GM23338 (cell line): ENCODE measurements at regions not wholly inside any gene's neighbourhood (a gene's known extent, or its start where the extent isn't known, plus 50 kb on each side); places are given as distances from the start of the nearest gene placed in this dataset.

Experiments used
- CTCF ChIP-seq, 2 experiments: fragments of 200-600 bp in 1 of 2; sonication (generic) in 1 of 2; conservative IDR thresholded peaks; 2 replicates each; pipeline versions ENCODE4 v1.5.1 to v1.6.1; 2016 to 2017; ENCODE audit warnings: antibody characterized with exemption in 2 of 2, low read depth in 2 of 2, mild to moderate bottlenecking in 2 of 2, moderate library complexity in 1 of 2
- ETS1 ChIP-seq: IDR thresholded peaks from 2 replicates; pipeline ENCODE4 v1.6.1; 2016; ENCODE audit warnings: antibody characterized with exemption
- EZH2 ChIP-seq: fragments of 200-600 bp; sonication (generic); IDR thresholded peaks from one replicate; pipeline ENCODE4 v1.8.0; 2017; ENCODE audit warnings: antibody characterized with exemption, mild to moderate bottlenecking, low read depth; ENCODE audit not compliant: unreplicated experiment
- EZH2phosphoT487 ChIP-seq: fragments of 200-600 bp; sonication (generic); IDR thresholded peaks from one replicate; pipeline ENCODE4 v1.8.1; 2018; ENCODE audit warnings: antibody characterized with exemption; ENCODE audit not compliant: unreplicated experiment
- JUNB ChIP-seq: IDR thresholded peaks from one replicate; pipeline ENCODE4 v1.6.1; 2016; ENCODE audit warnings: antibody characterized with exemption; ENCODE audit not compliant: unreplicated experiment
- POLR2AphosphoS5 ChIP-seq: IDR thresholded peaks from 2 replicates; pipeline ENCODE4 v1.6.1; 2016; ENCODE audit warnings: antibody characterized with exemption, low read depth
- ZNF114 ChIP-seq: fragments of 250-450 bp; sonication (Bioruptor Pico); IDR thresholded peaks from 2 replicates; pipeline ENCODE4 v1.5.0; 2020; ENCODE audit warnings: mild to moderate bottlenecking, moderate library complexity
- TF ChIP-seq, protein P1 (sequence below): IDR thresholded peaks from one replicate; pipeline ENCODE4 v1.6.1; 2018; ENCODE audit warnings: antibody characterized with exemption; ENCODE audit not compliant: unreplicated experiment
- TF ChIP-seq, protein P2 (sequence below): fragments of 250-450 bp; sonication (Bioruptor Pico); IDR thresholded peaks from 2 replicates; pipeline ENCODE4 v1.5.0; 2020; ENCODE audit warnings: mild to moderate bottlenecking, moderate library complexity

DNA sequence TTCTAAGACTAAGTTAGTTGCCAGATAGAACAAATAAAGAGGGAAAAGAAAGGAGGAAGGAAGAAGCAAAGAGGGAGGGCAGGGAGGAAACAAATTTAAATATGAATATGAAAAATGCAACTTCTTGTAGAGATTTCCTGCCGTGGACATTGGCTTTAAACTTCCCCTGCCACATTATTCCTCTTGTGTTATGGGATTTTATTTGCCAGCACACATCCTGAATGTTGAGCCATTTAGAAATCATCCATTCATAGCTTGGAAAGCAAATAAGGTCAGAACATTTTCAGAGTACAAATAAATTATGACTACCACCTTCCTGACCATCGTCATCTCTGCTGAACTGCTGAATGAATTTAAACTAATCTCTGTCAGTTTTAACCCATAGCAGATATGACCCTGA is 911.9 kb upstream of the LRRN3 start:
- TF ChIP-seq CTCF (conservative IDR thresholded peaks at IDR 0.05; ENCODE audit: low read depth in 2 of 2) (no peak), EZH2 (no peak), POLR2AphosphoS5 (no peak), EZH2phosphoT487 (no peak), ZNF114 (no peak), JUNB (no peak), ETS1 (no peak)
- TF ChIP-seq, protein P1, sequence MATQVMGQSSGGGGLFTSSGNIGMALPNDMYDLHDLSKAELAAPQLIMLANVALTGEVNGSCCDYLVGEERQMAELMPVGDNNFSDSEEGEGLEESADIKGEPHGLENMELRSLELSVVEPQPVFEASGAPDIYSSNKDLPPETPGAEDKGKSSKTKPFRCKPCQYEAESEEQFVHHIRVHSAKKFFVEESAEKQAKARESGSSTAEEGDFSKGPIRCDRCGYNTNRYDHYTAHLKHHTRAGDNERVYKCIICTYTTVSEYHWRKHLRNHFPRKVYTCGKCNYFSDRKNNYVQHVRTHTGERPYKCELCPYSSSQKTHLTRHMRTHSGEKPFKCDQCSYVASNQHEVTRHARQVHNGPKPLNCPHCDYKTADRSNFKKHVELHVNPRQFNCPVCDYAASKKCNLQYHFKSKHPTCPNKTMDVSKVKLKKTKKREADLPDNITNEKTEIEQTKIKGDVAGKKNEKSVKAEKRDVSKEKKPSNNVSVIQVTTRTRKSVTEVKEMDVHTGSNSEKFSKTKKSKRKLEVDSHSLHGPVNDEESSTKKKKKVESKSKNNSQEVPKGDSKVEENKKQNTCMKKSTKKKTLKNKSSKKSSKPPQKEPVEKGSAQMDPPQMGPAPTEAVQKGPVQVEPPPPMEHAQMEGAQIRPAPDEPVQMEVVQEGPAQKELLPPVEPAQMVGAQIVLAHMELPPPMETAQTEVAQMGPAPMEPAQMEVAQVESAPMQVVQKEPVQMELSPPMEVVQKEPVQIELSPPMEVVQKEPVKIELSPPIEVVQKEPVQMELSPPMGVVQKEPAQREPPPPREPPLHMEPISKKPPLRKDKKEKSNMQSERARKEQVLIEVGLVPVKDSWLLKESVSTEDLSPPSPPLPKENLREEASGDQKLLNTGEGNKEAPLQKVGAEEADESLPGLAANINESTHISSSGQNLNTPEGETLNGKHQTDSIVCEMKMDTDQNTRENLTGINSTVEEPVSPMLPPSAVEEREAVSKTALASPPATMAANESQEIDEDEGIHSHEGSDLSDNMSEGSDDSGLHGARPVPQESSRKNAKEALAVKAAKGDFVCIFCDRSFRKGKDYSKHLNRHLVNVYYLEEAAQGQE = no peak
- TF ChIP-seq, protein P2, sequence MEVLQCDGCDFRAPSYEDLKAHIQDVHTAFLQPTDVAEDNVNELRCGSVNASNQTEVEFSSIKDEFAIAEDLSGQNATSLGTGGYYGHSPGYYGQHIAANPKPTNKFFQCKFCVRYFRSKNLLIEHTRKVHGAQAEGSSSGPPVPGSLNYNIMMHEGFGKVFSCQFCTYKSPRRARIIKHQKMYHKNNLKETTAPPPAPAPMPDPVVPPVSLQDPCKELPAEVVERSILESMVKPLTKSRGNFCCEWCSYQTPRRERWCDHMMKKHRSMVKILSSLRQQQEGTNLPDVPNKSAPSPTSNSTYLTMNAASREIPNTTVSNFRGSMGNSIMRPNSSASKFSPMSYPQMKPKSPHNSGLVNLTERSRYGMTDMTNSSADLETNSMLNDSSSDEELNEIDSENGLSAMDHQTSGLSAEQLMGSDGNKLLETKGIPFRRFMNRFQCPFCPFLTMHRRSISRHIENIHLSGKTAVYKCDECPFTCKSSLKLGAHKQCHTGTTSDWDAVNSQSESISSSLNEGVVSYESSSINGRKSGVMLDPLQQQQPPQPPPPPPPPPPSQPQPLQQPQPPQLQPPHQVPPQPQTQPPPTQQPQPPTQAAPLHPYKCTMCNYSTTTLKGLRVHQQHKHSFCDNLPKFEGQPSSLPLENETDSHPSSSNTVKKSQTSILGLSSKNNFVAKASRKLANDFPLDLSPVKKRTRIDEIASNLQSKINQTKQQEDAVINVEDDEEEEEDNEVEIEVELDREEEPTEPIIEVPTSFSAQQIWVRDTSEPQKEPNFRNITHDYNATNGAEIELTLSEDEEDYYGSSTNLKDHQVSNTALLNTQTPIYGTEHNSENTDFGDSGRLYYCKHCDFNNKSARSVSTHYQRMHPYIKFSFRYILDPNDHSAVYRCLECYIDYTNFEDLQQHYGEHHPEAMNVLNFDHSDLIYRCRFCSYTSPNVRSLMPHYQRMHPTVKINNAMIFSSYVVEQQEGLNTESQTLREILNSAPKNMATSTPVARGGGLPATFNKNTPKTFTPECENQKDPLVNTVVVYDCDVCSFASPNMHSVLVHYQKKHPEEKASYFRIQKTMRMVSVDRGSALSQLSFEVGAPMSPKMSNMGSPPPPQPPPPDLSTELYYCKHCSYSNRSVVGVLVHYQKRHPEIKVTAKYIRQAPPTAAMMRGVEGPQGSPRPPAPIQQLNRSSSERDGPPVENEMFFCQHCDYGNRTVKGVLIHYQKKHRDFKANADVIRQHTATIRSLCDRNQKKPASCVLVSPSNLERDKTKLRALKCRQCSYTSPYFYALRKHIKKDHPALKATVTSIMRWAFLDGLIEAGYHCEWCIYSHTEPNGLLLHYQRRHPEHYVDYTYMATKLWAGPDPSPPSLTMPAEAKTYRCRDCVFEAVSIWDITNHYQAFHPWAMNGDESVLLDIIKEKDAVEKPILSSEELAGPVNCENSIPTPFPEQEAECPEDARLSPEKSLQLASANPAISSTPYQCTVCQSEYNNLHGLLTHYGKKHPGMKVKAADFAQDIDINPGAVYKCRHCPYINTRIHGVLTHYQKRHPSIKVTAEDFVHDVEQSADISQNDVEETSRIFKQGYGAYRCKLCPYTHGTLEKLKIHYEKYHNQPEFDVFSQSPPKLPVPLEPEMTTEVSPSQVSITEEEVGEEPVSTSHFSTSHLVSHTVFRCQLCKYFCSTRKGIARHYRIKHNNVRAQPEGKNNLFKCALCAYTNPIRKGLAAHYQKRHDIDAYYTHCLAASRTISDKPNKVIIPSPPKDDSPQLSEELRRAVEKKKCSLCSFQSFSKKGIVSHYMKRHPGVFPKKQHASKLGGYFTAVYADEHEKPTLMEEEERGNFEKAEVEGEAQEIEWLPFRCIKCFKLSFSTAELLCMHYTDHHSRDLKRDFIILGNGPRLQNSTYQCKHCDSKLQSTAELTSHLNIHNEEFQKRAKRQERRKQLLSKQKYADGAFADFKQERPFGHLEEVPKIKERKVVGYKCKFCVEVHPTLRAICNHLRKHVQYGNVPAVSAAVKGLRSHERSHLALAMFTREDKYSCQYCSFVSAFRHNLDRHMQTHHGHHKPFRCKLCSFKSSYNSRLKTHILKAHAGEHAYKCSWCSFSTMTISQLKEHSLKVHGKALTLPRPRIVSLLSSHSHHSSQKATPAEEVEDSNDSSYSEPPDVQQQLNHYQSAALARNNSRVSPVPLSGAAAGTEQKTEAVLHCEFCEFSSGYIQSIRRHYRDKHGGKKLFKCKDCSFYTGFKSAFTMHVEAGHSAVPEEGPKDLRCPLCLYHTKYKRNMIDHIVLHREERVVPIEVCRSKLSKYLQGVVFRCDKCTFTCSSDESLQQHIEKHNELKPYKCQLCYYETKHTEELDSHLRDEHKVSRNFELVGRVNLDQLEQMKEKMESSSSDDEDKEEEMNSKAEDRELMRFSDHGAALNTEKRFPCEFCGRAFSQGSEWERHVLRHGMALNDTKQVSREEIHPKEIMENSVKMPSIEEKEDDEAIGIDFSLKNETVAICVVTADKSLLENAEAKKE (CRISPR knock-in tag) = no peak
